ENCODE measurements at regions not wholly inside any gene's neighbourhood (a gene's known extent, or its start where the extent isn't known, plus 50 kb on each side); places are given as distances from the start of the nearest gene placed in this dataset.
"Not testable (repeated sequence)": the region's sequence is repeated elsewhere in the genome, so short reads cannot be mapped to it uniquely, and the experiment has no call there.

GRCh38 chr3:34109846-34110245 is 311.4 kb downstream of the PDCD6IP start:
- DNase-seq (ENCODE audit: low spot score), result no peak

- DNase-seq (ENCODE audit: low spot score), result no peak
Measured at GRCh38 chr3:34111361-34111760, 312.9 kb downstream of the PDCD6IP start.

GRCh38 chr3:34112261-34112660 is 313.8 kb downstream of the PDCD6IP start:
- not testable (repeated sequence) for DNase-seq (ENCODE audit: low spot score)

- no peak for DNase-seq (ENCODE audit: low spot score)
Measured at GRCh38 chr3:34131091-34131490, 332.7 kb downstream of the PDCD6IP start.

- no peak for DNase-seq (ENCODE audit: low spot score)
Measured at GRCh38 chr3:34132069-34132692, 333.8 kb downstream of the PDCD6IP start.

- DNase-seq (ENCODE audit: low spot score), result no peak
Measured at GRCh38 chr3:34139566-34139965, 341.1 kb downstream of the PDCD6IP start.

GRCh38 chr3:34140616-34141015 is 342.2 kb downstream of the PDCD6IP start:
- no peak for DNase-seq (ENCODE audit: low spot score)

GRCh38 chr3:34141841-34142337 is 343.5 kb downstream of the PDCD6IP start:
- no peak for DNase-seq (ENCODE audit: low spot score)

GRCh38 chr3:34145796-34146195 is 347.4 kb downstream of the PDCD6IP start:
- no peak for DNase-seq (ENCODE audit: low spot score)

GRCh38 chr3:34146596-34146995 is 348.2 kb downstream of the PDCD6IP start:
- no peak for DNase-seq (ENCODE audit: low spot score)

GRCh38 chr3:34150992-34151391 is 352.6 kb downstream of the PDCD6IP start:
- no peak for DNase-seq (ENCODE audit: low spot score)

- no peak for DNase-seq (ENCODE audit: low spot score)
Measured at GRCh38 chr3:34152656-34153055, 354.2 kb downstream of the PDCD6IP start.

- no peak for DNase-seq (ENCODE audit: low spot score)
Measured at GRCh38 chr3:34155108-34155507, 356.7 kb downstream of the PDCD6IP start.

- no peak for DNase-seq (ENCODE audit: low spot score)
Measured at GRCh38 chr3:34155666-34156065, 357.2 kb downstream of the PDCD6IP start.

GRCh38 chr3:34157491-34157890 is 359.1 kb downstream of the PDCD6IP start:
- no peak for DNase-seq (ENCODE audit: low spot score)

GRCh38 chr3:34159613-34160420 is 361.4 kb downstream of the PDCD6IP start:
- DNase-seq (ENCODE audit: low spot score), result no peak

GRCh38 chr3:34169636-34170035 is 371.2 kb downstream of the PDCD6IP start:
- DNase-seq (ENCODE audit: low spot score), result not testable (repeated sequence)

GRCh38 chr3:34174740-34175139 is 376.3 kb downstream of the PDCD6IP start:
- DNase-seq (ENCODE audit: low spot score), result no peak

GRCh38 chr3:34175636-34176176 is 377.3 kb downstream of the PDCD6IP start:
- no peak for DNase-seq (ENCODE audit: low spot score)

- DNase-seq (ENCODE audit: low spot score), result no peak
Measured at GRCh38 chr3:34176723-34177122, 378.3 kb downstream of the PDCD6IP start.

- DNase-seq (ENCODE audit: low spot score), result no peak
Measured at GRCh38 chr3:34178415-34178814, 380.0 kb downstream of the PDCD6IP start.

GRCh38 chr3:34179716-34180115 is 381.3 kb downstream of the PDCD6IP start:
- no peak for DNase-seq (ENCODE audit: low spot score)

GRCh38 chr3:34180532-34180931 is 382.1 kb downstream of the PDCD6IP start:
- no peak for DNase-seq (ENCODE audit: low spot score)

Measured in ureter (tissue), 1 donor.